HG02884 (cell line): ENCODE measurements at regions not wholly inside any gene's neighbourhood (a gene's known extent, or its start where the extent isn't known, plus 50 kb on each side); places are given as distances from the start of the nearest gene placed in this dataset.

ENCODE experiments used
- ATAC-seq: cut with Tn5 transposase; IDR thresholded peaks from one replicate; pipeline ENCODE4 v1.9.1; 2021; ENCODE audit warnings: mild to moderate bottlenecking, moderate library complexity; ENCODE audit not compliant: unreplicated experiment

GRCh38 chr16:85500220-85500619, 112.9 kb upstream of the GSE1 start:
- ATAC-seq = no peak

- ATAC-seq = no peak
Measured at GRCh38 chr16:85501900-85502299, 111.2 kb upstream of the GSE1 start.

- ATAC-seq = no peak
Measured at GRCh38 chr16:85502357-85502756, 110.8 kb upstream of the GSE1 start.

- no peak for ATAC-seq
Measured at GRCh38 chr16:85503679-85504231, 109.4 kb upstream of the GSE1 start.

- no peak for ATAC-seq
Measured at GRCh38 chr16:85504242-85504641, 108.9 kb upstream of the GSE1 start.

- no peak for ATAC-seq
Measured at GRCh38 chr16:85505794-85506634, 107.1 kb upstream of the GSE1 start.

GRCh38 chr16:85506635-85506911, 106.5 kb upstream of the GSE1 start:
- no peak for ATAC-seq

GRCh38 chr16:85507342-85507741, 105.8 kb upstream of the GSE1 start:
- ATAC-seq = no peak

GRCh38 chr16:85508388-85508787, 104.7 kb upstream of the GSE1 start:
- ATAC-seq = no peak

- no peak for ATAC-seq
Measured at GRCh38 chr16:85508993-85509392, 104.1 kb upstream of the GSE1 start.

GRCh38 chr16:85510041-85510659, 103.0 kb upstream of the GSE1 start:
- ATAC-seq = no peak

- no peak for ATAC-seq
Measured at GRCh38 chr16:85511938-85512807, 100.9 kb upstream of the GSE1 start.

GRCh38 chr16:85512808-85513115, 100.4 kb upstream of the GSE1 start:
- no peak for ATAC-seq

- no peak for ATAC-seq
Measured at GRCh38 chr16:85513180-85513579, 99.9 kb upstream of the GSE1 start.

- no peak for ATAC-seq
Measured at GRCh38 chr16:85513649-85514048, 99.5 kb upstream of the GSE1 start.

GRCh38 chr16:85514295-85514597, 98.9 kb upstream of the GSE1 start:
- ATAC-seq = no peak

GRCh38 chr16:85514598-85515318, 98.4 kb upstream of the GSE1 start:
- no peak for ATAC-seq

GRCh38 chr16:85515319-85515745, 97.8 kb upstream of the GSE1 start:
- no peak for ATAC-seq

- ATAC-seq = no peak
Measured at GRCh38 chr16:85515830-85516397, 97.2 kb upstream of the GSE1 start.

- no peak for ATAC-seq
Measured at GRCh38 chr16:85517154-85517553, 96.0 kb upstream of the GSE1 start.
